Osteocyte (in vitro differentiated cells): ENCODE measurements at regions not wholly inside any gene's neighbourhood (a gene's known extent, or its start where the extent isn't known, plus 50 kb on each side); places are given as distances from the start of the nearest gene placed in this dataset.
A peak's percentile ranks its signal among the peaks of the same experiment; 100 is the strongest.
"Not testable (repeated sequence)": the region's sequence is repeated elsewhere in the genome, so short reads cannot be mapped to it uniquely, and the experiment has no call there.

Source experiments
- DNase-seq: peaks from one replicate; pipeline ENCODE4 v3.0.0; 2021; ENCODE audit warnings: mixed read lengths; ENCODE audit not compliant: unreplicated experiment; ENCODE audit errors: extremely low spot score
- H3K27ac Mint-ChIP-seq: one replicate; pipeline ENCODE4 v1.8.0; 2021; ENCODE audit warnings: mild to moderate bottlenecking, mixed read lengths; ENCODE audit not compliant: unreplicated experiment
- H3K27me3 Mint-ChIP-seq: one replicate; pipeline ENCODE4 v1.8.0; 2021; ENCODE audit warnings: mixed read lengths; ENCODE audit not compliant: unreplicated experiment
- H3K36me3 Mint-ChIP-seq: one replicate; pipeline ENCODE4 v1.8.0; 2021; ENCODE audit warnings: mixed read lengths; ENCODE audit not compliant: unreplicated experiment
- H3K4me1 Mint-ChIP-seq: one replicate; pipeline ENCODE4 v1.8.0; 2021; ENCODE audit warnings: mixed read lengths; ENCODE audit not compliant: unreplicated experiment
- H3K4me3 Mint-ChIP-seq: one replicate; pipeline ENCODE4 v1.8.0; 2021; ENCODE audit warnings: mild to moderate bottlenecking, moderate library complexity, mixed read lengths; ENCODE audit not compliant: unreplicated experiment
- H3K9me3 Mint-ChIP-seq: one replicate; pipeline ENCODE4 v1.8.0; 2021; ENCODE audit warnings: mixed read lengths; ENCODE audit not compliant: unreplicated experiment
- TF ChIP-seq, protein P1 (sequence below): fragments of 200-600 bp; sonication (generic); IDR thresholded peaks from 2 replicates; pipeline ENCODE4 v1.5.0; 2021; ENCODE audit warnings: antibody characterized with exemption, mild to moderate bottlenecking, moderate library complexity

DNA sequence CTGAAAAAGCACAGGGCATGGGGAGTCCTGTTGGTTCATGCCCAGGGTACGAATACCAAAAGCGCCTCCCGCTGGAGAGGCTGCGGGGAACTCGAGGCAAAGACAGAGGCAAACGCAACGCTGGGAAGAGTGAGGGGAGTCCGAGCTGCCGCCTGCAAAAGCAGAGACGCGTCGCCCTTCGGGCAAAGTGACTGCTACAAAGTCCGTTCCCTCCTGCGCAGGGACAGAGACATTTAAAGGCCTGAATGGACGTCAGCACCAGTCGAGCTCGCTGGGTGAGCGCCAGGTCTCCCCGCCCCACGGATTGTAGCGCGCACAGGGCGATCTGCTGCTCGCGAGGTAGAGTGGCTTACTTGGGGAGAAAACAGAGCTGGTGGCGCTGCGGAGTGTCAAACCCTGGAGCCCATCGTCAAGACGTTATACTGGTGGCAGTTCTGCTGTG lies 732.8 kb downstream of the ZWINT start:
- Mint-ChIP-seq H3K36me3 (no peaks in the 10 kb centered on the region), H3K27me3 (peaks cover 57% of the 10 kb centered on the region), H3K4me1 (peaks cover 23% of the 10 kb centered on the region), H3K9me3 (no peaks in the 10 kb centered on the region), H3K27ac (no peak overlapping the region), H3K4me3 (peak overlapping the region; percentile 70)
- no peak for DNase-seq
- TF ChIP-seq, protein P1, sequence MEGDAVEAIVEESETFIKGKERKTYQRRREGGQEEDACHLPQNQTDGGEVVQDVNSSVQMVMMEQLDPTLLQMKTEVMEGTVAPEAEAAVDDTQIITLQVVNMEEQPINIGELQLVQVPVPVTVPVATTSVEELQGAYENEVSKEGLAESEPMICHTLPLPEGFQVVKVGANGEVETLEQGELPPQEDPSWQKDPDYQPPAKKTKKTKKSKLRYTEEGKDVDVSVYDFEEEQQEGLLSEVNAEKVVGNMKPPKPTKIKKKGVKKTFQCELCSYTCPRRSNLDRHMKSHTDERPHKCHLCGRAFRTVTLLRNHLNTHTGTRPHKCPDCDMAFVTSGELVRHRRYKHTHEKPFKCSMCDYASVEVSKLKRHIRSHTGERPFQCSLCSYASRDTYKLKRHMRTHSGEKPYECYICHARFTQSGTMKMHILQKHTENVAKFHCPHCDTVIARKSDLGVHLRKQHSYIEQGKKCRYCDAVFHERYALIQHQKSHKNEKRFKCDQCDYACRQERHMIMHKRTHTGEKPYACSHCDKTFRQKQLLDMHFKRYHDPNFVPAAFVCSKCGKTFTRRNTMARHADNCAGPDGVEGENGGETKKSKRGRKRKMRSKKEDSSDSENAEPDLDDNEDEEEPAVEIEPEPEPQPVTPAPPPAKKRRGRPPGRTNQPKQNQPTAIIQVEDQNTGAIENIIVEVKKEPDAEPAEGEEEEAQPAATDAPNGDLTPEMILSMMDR = peak; percentile 26

DNA sequence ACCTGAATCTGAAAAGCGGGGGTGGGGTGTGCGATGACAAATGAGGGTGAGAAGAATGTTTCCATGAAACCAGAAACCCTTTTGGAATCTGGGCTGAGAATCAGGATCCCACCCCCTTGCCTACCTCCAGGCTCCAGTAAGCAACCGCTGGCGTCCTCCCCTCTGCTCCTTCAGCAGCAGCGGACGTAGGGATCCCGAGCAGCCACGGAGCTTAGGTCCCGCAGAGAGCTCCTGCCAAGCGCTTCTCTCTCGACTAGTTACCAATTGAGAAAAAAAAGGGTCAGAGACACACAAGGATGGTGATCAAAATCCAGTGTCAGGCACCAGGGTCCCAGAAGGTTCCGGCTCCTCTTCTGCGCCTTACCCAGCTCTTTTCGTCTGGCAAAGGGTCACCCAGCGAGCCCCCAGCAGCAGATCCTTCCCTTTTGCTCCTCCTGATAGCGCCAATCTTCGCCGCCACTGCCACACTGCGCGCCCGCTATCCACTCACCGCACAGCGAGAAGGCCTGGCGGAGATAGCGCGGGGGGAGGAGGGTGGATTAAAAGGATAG lies 733.5 kb downstream of the ZWINT start:
- Mint-ChIP-seq H3K4me1 (peaks cover 23% of the 10 kb centered on the region), H3K27ac (no peak overlapping the region), H3K27me3 (peaks cover 52% of the 10 kb centered on the region), H3K9me3 (no peaks in the 10 kb centered on the region), H3K4me3 (peak overlapping the region; percentile 70), H3K36me3 (no peaks in the 10 kb centered on the region)
- no peak for DNase-seq
- TF ChIP-seq, protein P1 = no peak

DNA sequence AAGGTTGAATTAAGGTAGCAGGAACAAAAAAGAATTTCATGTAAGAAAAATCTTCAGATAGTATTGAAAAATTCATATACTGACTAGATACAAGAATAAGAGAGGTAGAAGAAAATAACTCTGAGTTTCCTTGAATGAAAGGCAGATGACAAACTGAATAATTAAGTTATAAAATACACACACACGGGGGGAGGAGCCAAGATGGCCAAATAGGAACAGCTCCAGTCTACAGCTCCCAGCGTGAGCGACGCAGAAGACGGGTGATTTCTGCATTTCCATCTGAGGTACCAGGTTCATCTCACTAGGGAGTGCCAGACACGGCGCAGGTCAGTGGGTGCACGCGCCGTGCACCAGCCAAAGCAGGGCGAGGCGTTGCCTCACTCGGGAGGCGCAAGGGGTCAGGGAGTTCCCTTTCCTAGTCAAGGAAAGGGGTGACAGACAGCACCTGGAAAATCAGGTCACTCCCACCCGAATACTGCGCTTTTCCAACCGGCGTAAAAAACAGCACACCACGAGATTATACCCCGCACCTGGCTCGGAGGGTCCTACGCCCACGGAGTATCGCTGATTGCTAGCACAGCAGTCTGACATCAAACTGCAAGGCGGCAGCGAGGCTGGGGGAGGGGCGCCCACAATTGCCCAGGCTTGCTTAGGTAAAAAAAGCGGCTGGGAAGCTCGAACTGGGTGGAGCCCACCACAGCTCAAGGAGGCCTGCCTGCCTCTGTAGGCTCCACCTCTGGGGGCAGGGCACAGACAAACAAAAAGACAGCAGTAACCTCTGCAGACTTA lies 759.2 kb downstream of the ZWINT start:
- not testable (repeated sequence) for H3K27ac Mint-ChIP-seq, H3K9me3 Mint-ChIP-seq, H3K4me1 Mint-ChIP-seq, DNase-seq, H3K27me3 Mint-ChIP-seq, H3K36me3 Mint-ChIP-seq
- H3K4me3 Mint-ChIP-seq = peak overlapping the region; percentile 60

DNA sequence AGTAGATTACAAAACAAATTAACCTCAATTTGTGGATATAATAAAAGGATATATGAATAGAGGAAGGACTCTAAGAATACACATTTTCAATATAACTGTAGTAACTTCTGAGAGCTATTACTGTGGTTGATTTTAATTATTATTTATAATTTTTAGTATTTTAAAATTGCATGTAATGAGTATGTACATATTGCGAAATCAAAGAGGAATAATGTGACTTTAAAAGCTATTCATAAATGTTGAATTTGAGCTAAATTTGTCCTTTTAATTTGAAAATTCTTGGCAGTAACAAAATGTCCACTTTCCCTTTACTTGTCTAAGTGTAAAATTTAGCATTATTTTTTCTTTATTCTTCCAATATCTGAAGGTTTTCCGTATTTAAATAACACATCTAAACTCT lies 750.6 kb upstream of the PCDH15 start:
- peaks cover 7% of the 10 kb centered on the region for H3K27me3 Mint-ChIP-seq
- DNase-seq = no peak
- no peaks in the 10 kb centered on the region for H3K36me3 Mint-ChIP-seq
- no peaks in the 10 kb centered on the region for H3K4me1 Mint-ChIP-seq
- H3K27ac Mint-ChIP-seq = no peak overlapping the region
- no peaks in the 10 kb centered on the region for H3K9me3 Mint-ChIP-seq
- TF ChIP-seq, protein P1 = no peak
- H3K4me3 Mint-ChIP-seq = no peak overlapping the region

DNA sequence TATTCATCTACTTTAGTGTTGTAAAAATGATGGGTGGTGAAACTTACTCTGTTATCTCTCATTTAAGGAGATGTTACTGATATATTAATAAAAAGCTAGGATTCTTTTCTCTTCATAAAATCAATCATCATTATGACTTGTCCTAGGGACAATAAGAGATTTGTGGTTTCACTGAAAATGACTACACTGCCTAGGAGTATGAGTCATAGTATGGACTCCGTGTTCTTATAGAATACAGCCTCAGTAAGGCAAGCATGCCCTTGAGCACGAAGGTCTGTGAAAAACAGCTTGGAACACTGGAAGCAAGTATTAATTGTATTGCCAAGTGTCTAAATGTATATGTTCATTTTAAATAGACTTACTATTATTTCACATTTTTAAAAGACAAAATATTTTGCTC lies 749.2 kb upstream of the PCDH15 start:
- no peaks in the 10 kb centered on the region for H3K4me1 Mint-ChIP-seq
- H3K27ac Mint-ChIP-seq = no peak overlapping the region
- no peak for DNase-seq
- H3K9me3 Mint-ChIP-seq = no peaks in the 10 kb centered on the region
- TF ChIP-seq, protein P1 = no peak
- peaks cover 3% of the 10 kb centered on the region for H3K27me3 Mint-ChIP-seq
- H3K4me3 Mint-ChIP-seq = no peak overlapping the region
- H3K36me3 Mint-ChIP-seq = no peaks in the 10 kb centered on the region

DNA sequence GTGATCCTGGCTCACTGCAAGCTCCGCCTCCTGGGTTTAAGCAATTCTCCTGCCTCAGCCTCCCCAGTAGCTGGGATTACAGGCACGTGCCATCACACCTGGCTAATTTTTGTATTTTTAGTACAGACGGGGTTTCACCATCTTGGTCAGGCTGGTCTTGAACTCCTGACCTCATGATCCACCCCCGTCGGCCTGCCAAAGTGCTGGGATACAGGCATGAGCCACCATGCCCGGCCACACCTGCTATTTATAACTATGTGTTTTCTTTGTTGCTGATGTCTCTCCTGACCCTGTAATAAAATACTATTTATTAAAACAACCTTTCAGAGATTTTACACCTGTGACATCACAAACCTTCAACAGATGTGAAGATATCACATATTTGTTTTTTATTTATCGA lies 736.5 kb upstream of the PCDH15 start:
- H3K4me1 Mint-ChIP-seq, H3K4me3 Mint-ChIP-seq, H3K36me3 Mint-ChIP-seq, DNase-seq, H3K27me3 Mint-ChIP-seq, H3K27ac Mint-ChIP-seq, H3K9me3 Mint-ChIP-seq: not testable (repeated sequence)
